ENCODE measurements at regions not wholly inside any gene's neighbourhood (a gene's known extent, or its start where the extent isn't known, plus 50 kb on each side); places are given as distances from the start of the nearest gene placed in this dataset.

GRCh38 chr11:110886288-110886970, 174.2 kb upstream of the ARHGAP20 start:
- H3K4me1 ChIP-seq (ENCODE audit: control insufficient read depth, insufficient read depth, low read length, poor library complexity, severe bottlenecking): no peaks in the 10 kb centered on the region
- no peak overlapping the region for H3K4me3 ChIP-seq (ENCODE audit: extremely low read depth, insufficient read depth, low read length, poor library complexity, severe bottlenecking)
- H3K36me3 ChIP-seq (ENCODE audit: control insufficient read depth, insufficient read depth, low read length): no peaks in the 10 kb centered on the region
- no peak overlapping the region for H3K27ac ChIP-seq (ENCODE audit: low read depth, low read length, severe bottlenecking)
- WGBS, 2 experiments (ENCODE audit: insufficient coverage in 2 of 2): 80% methylated on average over 1 of the region's 3 CpGs; no CpG with 5 or more reads in 1 of the 2 experiments
- H3K9me3 ChIP-seq (ENCODE audit: control insufficient read depth, low read length): no peaks in the 10 kb centered on the region

GRCh38 chr11:110883256-110883655, 171.0 kb upstream of the ARHGAP20 start:
- Histone ChIP-seq H3K27ac (ENCODE audit: low read depth, low read length, severe bottlenecking) (no peak overlapping the region), H3K36me3 (ENCODE audit: control insufficient read depth, insufficient read depth, low read length) (no peaks in the 10 kb centered on the region), H3K9me3 (ENCODE audit: control insufficient read depth, low read length) (no peaks in the 10 kb centered on the region), H3K4me3 (ENCODE audit: extremely low read depth, insufficient read depth, low read length, poor library complexity, severe bottlenecking) (no peak overlapping the region), H3K4me1 (ENCODE audit: control insufficient read depth, insufficient read depth, low read length, poor library complexity, severe bottlenecking) (no peaks in the 10 kb centered on the region)
- 82% methylated on average over 1 to 3 of the region's 3 CpGs for WGBS, 2 experiments (ENCODE audit: insufficient coverage in 2 of 2)

- WGBS, 2 experiments (ENCODE audit: insufficient coverage in 2 of 2): no CpG with 5 or more reads among the region's 1 CpG
- H3K36me3 ChIP-seq (ENCODE audit: control insufficient read depth, insufficient read depth, low read length): no peaks in the 10 kb centered on the region
- no peaks in the 10 kb centered on the region for H3K4me1 ChIP-seq (ENCODE audit: control insufficient read depth, insufficient read depth, low read length, poor library complexity, severe bottlenecking)
- H3K27ac ChIP-seq (ENCODE audit: low read depth, low read length, severe bottlenecking): no peak overlapping the region
- no peaks in the 10 kb centered on the region for H3K9me3 ChIP-seq (ENCODE audit: control insufficient read depth, low read length)
- H3K4me3 ChIP-seq (ENCODE audit: extremely low read depth, insufficient read depth, low read length, poor library complexity, severe bottlenecking): no peak overlapping the region
Observed at GRCh38 chr11:110878513-110878912, 166.3 kb upstream of the ARHGAP20 start.

- WGBS, 2 experiments (ENCODE audit: insufficient coverage in 2 of 2): 67% methylated on average over 1 of the region's 5 CpGs; no CpG with 5 or more reads in 1 of the 2 experiments
- H3K27ac ChIP-seq (ENCODE audit: low read depth, low read length, severe bottlenecking): no peak overlapping the region
- no peaks in the 10 kb centered on the region for H3K36me3 ChIP-seq (ENCODE audit: control insufficient read depth, insufficient read depth, low read length)
- no peak overlapping the region for H3K4me3 ChIP-seq (ENCODE audit: extremely low read depth, insufficient read depth, low read length, poor library complexity, severe bottlenecking)
- H3K4me1 ChIP-seq (ENCODE audit: control insufficient read depth, insufficient read depth, low read length, poor library complexity, severe bottlenecking): no peaks in the 10 kb centered on the region
- H3K9me3 ChIP-seq (ENCODE audit: control insufficient read depth, low read length): no peaks in the 10 kb centered on the region
Observed at GRCh38 chr11:110874437-110875030, 162.3 kb upstream of the ARHGAP20 start.

GRCh38 chr11:110873975-110874374, 161.7 kb upstream of the ARHGAP20 start:
- WGBS, 2 experiments (ENCODE audit: insufficient coverage in 2 of 2): 100% methylated on average over 1 of the region's 1 CpG; no CpG with 5 or more reads in 1 of the 2 experiments
- Histone ChIP-seq H3K36me3 (ENCODE audit: control insufficient read depth, insufficient read depth, low read length) (no peaks in the 10 kb centered on the region), H3K4me3 (ENCODE audit: extremely low read depth, insufficient read depth, low read length, poor library complexity, severe bottlenecking) (no peak overlapping the region), H3K9me3 (ENCODE audit: control insufficient read depth, low read length) (no peaks in the 10 kb centered on the region), H3K4me1 (ENCODE audit: control insufficient read depth, insufficient read depth, low read length, poor library complexity, severe bottlenecking) (no peaks in the 10 kb centered on the region), H3K27ac (ENCODE audit: low read depth, low read length, severe bottlenecking) (no peak overlapping the region)

- Histone ChIP-seq H3K9me3 (ENCODE audit: control insufficient read depth, low read length) (no peaks in the 10 kb centered on the region), H3K4me1 (ENCODE audit: control insufficient read depth, insufficient read depth, low read length, poor library complexity, severe bottlenecking) (no peaks in the 10 kb centered on the region), H3K36me3 (ENCODE audit: control insufficient read depth, insufficient read depth, low read length) (no peaks in the 10 kb centered on the region), H3K27ac (ENCODE audit: low read depth, low read length, severe bottlenecking) (no peak overlapping the region), H3K4me3 (ENCODE audit: extremely low read depth, insufficient read depth, low read length, poor library complexity, severe bottlenecking) (no peak overlapping the region)
- WGBS, 2 experiments (ENCODE audit: insufficient coverage in 2 of 2): 70 to 75% methylated on average over 4 of the region's 5 CpGs
Observed at GRCh38 chr11:110870816-110871522, 158.7 kb upstream of the ARHGAP20 start.

- H3K4me1 ChIP-seq (ENCODE audit: control insufficient read depth, insufficient read depth, low read length, poor library complexity, severe bottlenecking): no peaks in the 10 kb centered on the region
- H3K4me3 ChIP-seq (ENCODE audit: extremely low read depth, insufficient read depth, low read length, poor library complexity, severe bottlenecking): no peak overlapping the region
- WGBS, 2 experiments (ENCODE audit: insufficient coverage in 2 of 2): 88 to 95% methylated on average over 4 of the region's 4 CpGs
- no peaks in the 10 kb centered on the region for H3K9me3 ChIP-seq (ENCODE audit: control insufficient read depth, low read length)
- H3K36me3 ChIP-seq (ENCODE audit: control insufficient read depth, insufficient read depth, low read length): no peaks in the 10 kb centered on the region
- no peak overlapping the region for H3K27ac ChIP-seq (ENCODE audit: low read depth, low read length, severe bottlenecking)
Observed at GRCh38 chr11:110867951-110868350, 155.7 kb upstream of the ARHGAP20 start.

- no peak overlapping the region for H3K4me3 ChIP-seq (ENCODE audit: extremely low read depth, insufficient read depth, low read length, poor library complexity, severe bottlenecking)
- no peaks in the 10 kb centered on the region for H3K36me3 ChIP-seq (ENCODE audit: control insufficient read depth, insufficient read depth, low read length)
- no peak overlapping the region for H3K27ac ChIP-seq (ENCODE audit: low read depth, low read length, severe bottlenecking)
- no peaks in the 10 kb centered on the region for H3K4me1 ChIP-seq (ENCODE audit: control insufficient read depth, insufficient read depth, low read length, poor library complexity, severe bottlenecking)
- H3K9me3 ChIP-seq (ENCODE audit: control insufficient read depth, low read length): no peaks in the 10 kb centered on the region
- 94 to 98% methylated on average over 3 to 4 of the region's 4 CpGs for WGBS, 2 experiments (ENCODE audit: insufficient coverage in 2 of 2)
Observed at GRCh38 chr11:110866081-110866480, 153.8 kb upstream of the ARHGAP20 start.

GRCh38 chr11:110862407-110862806, 150.2 kb upstream of the ARHGAP20 start:
- Histone ChIP-seq H3K4me3 (ENCODE audit: extremely low read depth, insufficient read depth, low read length, poor library complexity, severe bottlenecking) (no peak overlapping the region), H3K36me3 (ENCODE audit: control insufficient read depth, insufficient read depth, low read length) (no peaks in the 10 kb centered on the region), H3K9me3 (ENCODE audit: control insufficient read depth, low read length) (no peaks in the 10 kb centered on the region), H3K4me1 (ENCODE audit: control insufficient read depth, insufficient read depth, low read length, poor library complexity, severe bottlenecking) (no peaks in the 10 kb centered on the region), H3K27ac (ENCODE audit: low read depth, low read length, severe bottlenecking) (no peak overlapping the region)
- WGBS, 2 experiments (ENCODE audit: insufficient coverage in 2 of 2): no CpG with 5 or more reads among the region's 2 CpGs

- H3K4me3 ChIP-seq (ENCODE audit: extremely low read depth, insufficient read depth, low read length, poor library complexity, severe bottlenecking): no peak overlapping the region
- no peaks in the 10 kb centered on the region for H3K9me3 ChIP-seq (ENCODE audit: control insufficient read depth, low read length)
- no peaks in the 10 kb centered on the region for H3K4me1 ChIP-seq (ENCODE audit: control insufficient read depth, insufficient read depth, low read length, poor library complexity, severe bottlenecking)
- 83 to 94% methylated on average over 1 to 3 of the region's 3 CpGs for WGBS, 2 experiments (ENCODE audit: insufficient coverage in 2 of 2)
- H3K36me3 ChIP-seq (ENCODE audit: control insufficient read depth, insufficient read depth, low read length): no peaks in the 10 kb centered on the region
- H3K27ac ChIP-seq (ENCODE audit: low read depth, low read length, severe bottlenecking): no peak overlapping the region
Observed at GRCh38 chr11:110860461-110860860, 148.2 kb upstream of the ARHGAP20 start.

- Histone ChIP-seq H3K27ac (ENCODE audit: low read depth, low read length, severe bottlenecking) (no peak overlapping the region), H3K36me3 (ENCODE audit: control insufficient read depth, insufficient read depth, low read length) (no peaks in the 10 kb centered on the region), H3K9me3 (ENCODE audit: control insufficient read depth, low read length) (no peaks in the 10 kb centered on the region), H3K4me3 (ENCODE audit: extremely low read depth, insufficient read depth, low read length, poor library complexity, severe bottlenecking) (no peak overlapping the region), H3K4me1 (ENCODE audit: control insufficient read depth, insufficient read depth, low read length, poor library complexity, severe bottlenecking) (no peaks in the 10 kb centered on the region)
- WGBS, 2 experiments (ENCODE audit: insufficient coverage in 2 of 2): 91 to 95% methylated on average over 4 to 5 of the region's 6 CpGs
Observed at GRCh38 chr11:110859998-110860397, 147.8 kb upstream of the ARHGAP20 start.

All from mesodermal cell (in vitro differentiated cells).